Transverse colon (tissue), 4 donors: ENCODE measurements at regions not wholly inside any gene's neighbourhood (a gene's known extent, or its start where the extent isn't known, plus 50 kb on each side); places are given as distances from the start of the nearest gene placed in this dataset.

Experiments used
- EP300 ChIP-seq: sonication (generic); formaldehyde crosslinking; IDR thresholded peaks from one replicate; pipeline ENCODE4 v1.6.1; 2017; ENCODE audit warnings: antibody characterized with exemption, low read depth
- POLR2A ChIP-seq: fragments of 450-650 bp; IDR thresholded peaks from one replicate; pipeline ENCODE4 v1.6.1; 2016; ENCODE audit warnings: antibody characterized with exemption, mild to moderate bottlenecking, moderate library complexity
- POLR2AphosphoS5 ChIP-seq, 3 donors: sonication (generic); formaldehyde crosslinking; IDR thresholded peaks; one replicate each; pipeline ENCODE4 v1.6.1; 2016; ENCODE audit warnings: antibody characterized with exemption in 3 of 3
- TF ChIP-seq, protein P1 (sequence below), 5 experiments: fragments of 200-600 bp in 3 of 5; fragments of 450-650 bp in 2 of 5; sonication (generic) in 3 of 5; IDR thresholded peaks; 1 replicate in 2 of 5; 2 replicates in 3 of 5; pipeline ENCODE4 v1.5.1; 2016 to 2017; ENCODE audit warnings: antibody characterized with exemption in 5 of 5, inconsistent platforms in 3 of 5, mild to moderate bottlenecking in 2 of 5, moderate library complexity in 1 of 5

DNA sequence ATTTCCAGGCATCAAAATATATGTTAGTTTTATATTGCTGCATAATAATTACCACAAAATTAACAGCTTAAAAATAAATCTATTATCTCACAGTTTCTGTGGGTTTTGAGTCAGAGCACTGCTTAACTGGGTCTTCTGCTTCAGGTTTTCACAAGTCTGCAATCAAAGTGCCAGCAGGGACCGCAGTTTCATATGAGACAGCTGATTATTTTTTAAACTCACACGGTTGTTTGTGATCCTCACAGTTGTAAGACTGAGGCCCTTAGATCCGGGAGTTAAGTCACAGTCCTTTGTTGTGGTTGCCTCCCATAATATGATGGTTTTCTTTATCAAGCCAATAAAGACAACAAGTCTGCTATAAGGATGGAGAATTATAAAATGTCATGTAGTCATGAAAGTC is 146.0 kb upstream of the ZWINT start:
- TF ChIP-seq, protein P1, sequence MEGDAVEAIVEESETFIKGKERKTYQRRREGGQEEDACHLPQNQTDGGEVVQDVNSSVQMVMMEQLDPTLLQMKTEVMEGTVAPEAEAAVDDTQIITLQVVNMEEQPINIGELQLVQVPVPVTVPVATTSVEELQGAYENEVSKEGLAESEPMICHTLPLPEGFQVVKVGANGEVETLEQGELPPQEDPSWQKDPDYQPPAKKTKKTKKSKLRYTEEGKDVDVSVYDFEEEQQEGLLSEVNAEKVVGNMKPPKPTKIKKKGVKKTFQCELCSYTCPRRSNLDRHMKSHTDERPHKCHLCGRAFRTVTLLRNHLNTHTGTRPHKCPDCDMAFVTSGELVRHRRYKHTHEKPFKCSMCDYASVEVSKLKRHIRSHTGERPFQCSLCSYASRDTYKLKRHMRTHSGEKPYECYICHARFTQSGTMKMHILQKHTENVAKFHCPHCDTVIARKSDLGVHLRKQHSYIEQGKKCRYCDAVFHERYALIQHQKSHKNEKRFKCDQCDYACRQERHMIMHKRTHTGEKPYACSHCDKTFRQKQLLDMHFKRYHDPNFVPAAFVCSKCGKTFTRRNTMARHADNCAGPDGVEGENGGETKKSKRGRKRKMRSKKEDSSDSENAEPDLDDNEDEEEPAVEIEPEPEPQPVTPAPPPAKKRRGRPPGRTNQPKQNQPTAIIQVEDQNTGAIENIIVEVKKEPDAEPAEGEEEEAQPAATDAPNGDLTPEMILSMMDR (IDR thresholded peaks at IDR 0.05) = no peak
- TF ChIP-seq POLR2A (no peak), POLR2AphosphoS5 (IDR thresholded peaks at IDR 0.05) (no peak), EP300 (no peak)
